ENCODE measurements at regions not wholly inside any gene's neighbourhood (a gene's known extent, or its start where the extent isn't known, plus 50 kb on each side); places are given as distances from the start of the nearest gene placed in this dataset.

GRCh38 chr1:201752333-201752732, 76.6 kb upstream of the IPO9 start:
- no peak overlapping the region for H3K9ac ChIP-seq
- H3K27ac ChIP-seq: peak overlapping the region; percentile 94
- peak overlapping the region; percentile 62 for H3K4me2 ChIP-seq (ENCODE audit: unreplicated experiment)
- H3F3A ChIP-seq (ENCODE audit: insufficient read depth): peaks cover 98% of the 10 kb centered on the region
- no peaks in the 10 kb centered on the region for H3K9me3 ChIP-seq (ENCODE audit: low read depth)
- in situ Hi-C loops (cut with MboI): no loop called here
- DNase-seq: no peak
- H3K27me3 ChIP-seq (replicated peaks; ENCODE audit: insufficient read depth): no peaks in the 10 kb centered on the region
- no peaks in the 10 kb centered on the region for H3K36me3 ChIP-seq (ENCODE audit: low read depth)
- H3K9me2 ChIP-seq (ENCODE audit: insufficient read depth): no peaks in the 10 kb centered on the region
- H4K20me1 ChIP-seq (ENCODE audit: insufficient read depth): no peaks in the 10 kb centered on the region
- no peak overlapping the region for H2AFZ ChIP-seq
- peaks cover 92% of the 10 kb centered on the region for H3K79me2 ChIP-seq (ENCODE audit: insufficient read depth)
- peaks cover 99% of the 10 kb centered on the region for H3K4me1 ChIP-seq (ENCODE audit: insufficient read depth)
- WGBS, 2 experiments (ENCODE audit: low coverage in 1 of 2, low lambda C conversion rate in 2 of 2, missing lambda C conversion rate in 2 of 2): 83 to 95% methylated on average over 2 of the region's 2 CpGs
- H3K4me3 ChIP-seq: no peak overlapping the region
- no peak for TF ChIP-seq EZH2 (IDR thresholded peaks at IDR 0.05; ENCODE audit: insufficient read depth, poor library complexity, severe bottlenecking)
- no peak for TF ChIP-seq EZH2phosphoT487 (IDR thresholded peaks at IDR 0.05; ENCODE audit: insufficient read depth, low read depth)

DNA sequence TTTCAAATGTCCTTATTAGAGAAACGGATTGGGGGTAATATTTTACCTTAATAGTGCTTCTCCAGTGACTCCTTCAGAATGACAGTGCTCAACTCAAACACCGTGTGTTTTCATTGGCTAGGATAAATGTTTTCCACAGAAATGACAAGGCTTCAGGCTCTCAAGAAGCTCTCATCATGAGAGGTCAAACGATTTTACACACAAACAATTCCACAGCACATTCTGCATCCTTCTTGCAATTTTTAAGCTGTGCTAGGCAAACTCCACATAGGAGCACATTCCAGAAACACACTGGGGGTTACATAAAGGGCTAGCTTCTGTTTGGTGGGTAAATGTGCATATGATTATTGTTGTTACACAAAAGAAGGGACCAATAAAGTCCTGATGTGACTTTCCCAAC, 75.5 kb upstream of the IPO9 start:
- Histone ChIP-seq H2AFZ (no peak overlapping the region), H3K79me2 (ENCODE audit: insufficient read depth) (peaks cover 94% of the 10 kb centered on the region), H3K27me3 (replicated peaks; ENCODE audit: insufficient read depth) (no peaks in the 10 kb centered on the region), H3F3A (ENCODE audit: insufficient read depth) (peaks cover 100% of the 10 kb centered on the region), H4K20me1 (ENCODE audit: insufficient read depth) (no peaks in the 10 kb centered on the region), H3K4me3 (no peak overlapping the region), H3K27ac (peak overlapping the region; percentile 94), H3K4me2 (ENCODE audit: unreplicated experiment) (peak overlapping the region; percentile 51), H3K9me3 (ENCODE audit: low read depth) (no peaks in the 10 kb centered on the region), H3K4me1 (ENCODE audit: insufficient read depth) (peaks cover 99% of the 10 kb centered on the region), H3K9me2 (ENCODE audit: insufficient read depth) (no peaks in the 10 kb centered on the region), H3K36me3 (ENCODE audit: low read depth) (no peaks in the 10 kb centered on the region), H3K9ac (no peak overlapping the region; the same call in 1 of the 2 replicates)
- 37 to 40% methylated on average over 3 of the region's 3 CpGs for WGBS, 2 experiments (ENCODE audit: low coverage in 1 of 2, low lambda C conversion rate in 2 of 2, missing lambda C conversion rate in 2 of 2)
- TF ChIP-seq EZH2phosphoT487 (IDR thresholded peaks at IDR 0.05; ENCODE audit: insufficient read depth, low read depth) (no peak), EZH2 (IDR thresholded peaks at IDR 0.05; ENCODE audit: insufficient read depth, poor library complexity, severe bottlenecking) (no peak)
- DNase-seq: no peak
- in situ Hi-C loops (cut with MboI): no loop called here

GRCh38 chr1:201754353-201754752, 74.6 kb upstream of the IPO9 start:
- no peak for TF ChIP-seq EZH2 (IDR thresholded peaks at IDR 0.05; ENCODE audit: insufficient read depth, poor library complexity, severe bottlenecking)
- TF ChIP-seq EZH2phosphoT487 (IDR thresholded peaks at IDR 0.05; ENCODE audit: insufficient read depth, low read depth): no peak
- Histone ChIP-seq H3K27ac (peak overlapping the region; percentile 94), H3K27me3 (replicated peaks; ENCODE audit: insufficient read depth) (no peaks in the 10 kb centered on the region), H3K4me1 (ENCODE audit: insufficient read depth) (peaks cover 99% of the 10 kb centered on the region), H3K79me2 (ENCODE audit: insufficient read depth) (peaks cover 94% of the 10 kb centered on the region), H3K4me2 (ENCODE audit: unreplicated experiment) (peak overlapping the region; percentile 51), H2AFZ (no peak overlapping the region), H3K9ac (no peak overlapping the region), H3K9me3 (ENCODE audit: low read depth) (no peaks in the 10 kb centered on the region), H3K9me2 (ENCODE audit: insufficient read depth) (no peaks in the 10 kb centered on the region), H3F3A (ENCODE audit: insufficient read depth) (peaks cover 100% of the 10 kb centered on the region), H3K36me3 (ENCODE audit: low read depth) (no peaks in the 10 kb centered on the region), H4K20me1 (ENCODE audit: insufficient read depth) (no peaks in the 10 kb centered on the region), H3K4me3 (no peak overlapping the region)
- peak; percentile 54 for DNase-seq
- in situ Hi-C loops (cut with MboI): no loop called here
- 89 to 91% methylated on average over 4 of the region's 4 CpGs for WGBS, 2 experiments (ENCODE audit: low coverage in 1 of 2, low lambda C conversion rate in 2 of 2, missing lambda C conversion rate in 2 of 2)

- Histone ChIP-seq H3K27me3 (replicated peaks; ENCODE audit: insufficient read depth) (no peaks in the 10 kb centered on the region), H2AFZ (no peak overlapping the region), H3K36me3 (ENCODE audit: low read depth) (no peaks in the 10 kb centered on the region), H3K4me2 (ENCODE audit: unreplicated experiment) (peak overlapping the region; percentile 61), H3K4me3 (no peak overlapping the region), H3K9me3 (ENCODE audit: low read depth) (no peaks in the 10 kb centered on the region), H4K20me1 (ENCODE audit: insufficient read depth) (no peaks in the 10 kb centered on the region), H3K9me2 (ENCODE audit: insufficient read depth) (no peaks in the 10 kb centered on the region), H3F3A (ENCODE audit: insufficient read depth) (peaks cover 99% of the 10 kb centered on the region), H3K4me1 (ENCODE audit: insufficient read depth) (peaks cover 99% of the 10 kb centered on the region), H3K79me2 (ENCODE audit: insufficient read depth) (peaks cover 94% of the 10 kb centered on the region), H3K9ac (peak overlapping the region; percentile 6; the same call in 1 of the 2 replicates), H3K27ac (peak overlapping the region; percentile 94)
- in situ Hi-C loops (cut with MboI): no loop called here
- DNase-seq: no peak
- no peak for TF ChIP-seq EZH2 (IDR thresholded peaks at IDR 0.05; ENCODE audit: insufficient read depth, poor library complexity, severe bottlenecking)
- TF ChIP-seq EZH2phosphoT487 (IDR thresholded peaks at IDR 0.05; ENCODE audit: insufficient read depth, low read depth): no peak
Observed at GRCh38 chr1:201755200-201755599, 73.8 kb upstream of the IPO9 start.

- peak overlapping the region; percentile 94 for H3K27ac ChIP-seq
- in situ Hi-C loops (cut with MboI): no loop called here
- peak overlapping the region; percentile 37 for H3K9ac ChIP-seq
- H4K20me1 ChIP-seq (ENCODE audit: insufficient read depth): no peaks in the 10 kb centered on the region
- peaks cover 99% of the 10 kb centered on the region for H3K4me1 ChIP-seq (ENCODE audit: insufficient read depth)
- TF ChIP-seq EZH2 (IDR thresholded peaks at IDR 0.05; ENCODE audit: insufficient read depth, poor library complexity, severe bottlenecking) (no peak), EZH2phosphoT487 (IDR thresholded peaks at IDR 0.05; ENCODE audit: insufficient read depth, low read depth) (no peak)
- H3K4me3 ChIP-seq: peak overlapping the region; percentile 18; the same call in 1 of the 2 replicates
- H3F3A ChIP-seq (ENCODE audit: insufficient read depth): peaks cover 99% of the 10 kb centered on the region
- DNase-seq: peak; percentile 81
- peaks cover 95% of the 10 kb centered on the region for H3K79me2 ChIP-seq (ENCODE audit: insufficient read depth)
- H2AFZ ChIP-seq: no peak overlapping the region
- H3K36me3 ChIP-seq (ENCODE audit: low read depth): no peaks in the 10 kb centered on the region
- no peaks in the 10 kb centered on the region for H3K27me3 ChIP-seq (replicated peaks; ENCODE audit: insufficient read depth)
- H3K9me3 ChIP-seq (ENCODE audit: low read depth): no peaks in the 10 kb centered on the region
- peak overlapping the region; percentile 61 for H3K4me2 ChIP-seq (ENCODE audit: unreplicated experiment)
- no peaks in the 10 kb centered on the region for H3K9me2 ChIP-seq (ENCODE audit: insufficient read depth)
Observed at GRCh38 chr1:201756406-201756805, 72.6 kb upstream of the IPO9 start.

Measured in GM23248 (cell line).